GM04503 (cell line): ENCODE measurements at regions not wholly inside any gene's neighbourhood (a gene's known extent, or its start where the extent isn't known, plus 50 kb on each side); places are given as distances from the start of the nearest gene placed in this dataset.
"Not testable (repeated sequence)": the region's sequence is repeated elsewhere in the genome, so short reads cannot be mapped to it uniquely, and the experiment has no call there.

ENCODE experiments used
- DNase-seq: peaks from one replicate; pipeline ENCODE4 v3.0.0-alpha.2; 2012; ENCODE audit warnings: low read depth

DNA sequence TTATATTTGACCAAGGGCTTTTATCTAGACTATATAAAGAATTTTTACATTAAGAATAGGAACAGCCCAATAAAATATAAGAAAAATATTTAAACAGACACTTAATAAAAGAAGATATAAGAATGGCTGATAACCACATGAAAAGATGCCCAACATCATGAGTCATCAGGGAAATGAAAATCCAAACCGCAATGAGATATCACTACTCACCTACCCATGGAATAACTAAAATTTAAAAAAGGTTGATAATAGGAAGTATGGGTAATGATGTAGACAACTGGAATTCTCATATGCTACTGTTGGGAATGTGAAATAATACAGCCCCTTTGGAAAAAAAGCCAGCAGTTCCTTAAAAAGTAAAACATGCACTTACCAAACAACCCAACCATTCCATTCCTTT lies 206.9 kb upstream of the PCSK5 start:
- no peak for DNase-seq

DNA sequence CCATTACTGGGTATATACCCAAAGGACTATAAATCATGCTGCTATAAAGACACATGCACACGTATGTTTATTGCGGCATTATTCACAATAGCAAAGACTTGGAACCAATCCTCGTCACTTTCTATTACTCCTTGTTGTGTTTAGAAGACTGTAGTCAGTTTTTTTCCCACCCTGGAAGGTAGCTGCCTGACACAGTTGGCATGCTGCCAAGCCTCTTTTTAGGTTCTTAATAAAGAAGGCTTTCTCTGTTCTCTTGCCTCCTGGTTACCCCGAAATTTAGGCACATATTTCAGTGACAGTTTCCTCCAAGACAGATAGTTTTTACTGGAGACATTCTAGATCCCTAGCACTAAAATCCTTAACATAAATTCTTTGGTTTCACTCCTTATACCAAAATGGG lies 205.4 kb upstream of the PCSK5 start:
- DNase-seq = no peak

DNA sequence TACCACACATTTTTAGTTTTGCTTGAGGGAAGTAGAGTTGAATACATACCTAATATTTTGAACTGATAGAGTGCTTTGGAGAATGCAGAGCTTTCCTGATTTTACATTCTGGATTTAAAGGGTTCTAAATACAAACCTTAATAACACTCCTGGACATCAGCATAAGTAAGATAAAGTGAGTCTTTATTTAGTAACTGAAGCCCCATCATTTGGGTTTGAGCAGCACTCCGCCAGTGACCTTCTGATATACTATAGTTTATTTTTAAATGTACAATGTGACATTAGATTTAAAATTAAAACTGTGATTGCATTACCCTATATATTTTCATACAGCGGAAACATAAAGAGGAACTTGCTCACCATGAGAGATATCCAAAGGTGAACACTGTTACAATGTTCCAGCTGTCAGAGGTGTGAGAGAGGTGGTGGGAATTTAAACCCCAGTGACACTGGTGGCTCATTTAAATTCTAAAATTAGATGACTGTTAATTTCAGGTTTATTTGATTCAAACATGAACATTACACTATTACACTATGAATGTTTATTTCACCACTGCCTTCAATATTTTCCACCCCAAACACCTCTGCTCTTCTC lies 203.0 kb upstream of the PCSK5 start:
- no peak for DNase-seq

DNA sequence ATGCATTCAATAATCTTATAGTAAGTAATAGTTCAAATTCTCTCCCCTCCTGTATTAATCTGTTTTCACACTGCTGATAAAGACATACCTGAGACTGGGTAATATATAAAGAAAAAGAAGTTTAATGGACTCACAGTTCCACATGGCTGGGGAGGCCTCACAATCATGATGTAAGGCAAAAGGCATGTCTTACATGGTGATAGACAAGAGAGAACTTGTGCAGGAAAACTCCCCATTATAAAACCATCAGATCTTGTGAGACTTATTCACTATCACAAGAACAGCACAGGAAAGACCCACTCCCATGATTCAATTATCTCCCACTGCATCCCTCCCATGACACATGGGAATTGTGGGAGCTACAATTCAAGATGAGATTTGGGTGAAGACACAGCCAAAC lies 199.9 kb upstream of the PCSK5 start:
- DNase-seq = not testable (repeated sequence)

DNA sequence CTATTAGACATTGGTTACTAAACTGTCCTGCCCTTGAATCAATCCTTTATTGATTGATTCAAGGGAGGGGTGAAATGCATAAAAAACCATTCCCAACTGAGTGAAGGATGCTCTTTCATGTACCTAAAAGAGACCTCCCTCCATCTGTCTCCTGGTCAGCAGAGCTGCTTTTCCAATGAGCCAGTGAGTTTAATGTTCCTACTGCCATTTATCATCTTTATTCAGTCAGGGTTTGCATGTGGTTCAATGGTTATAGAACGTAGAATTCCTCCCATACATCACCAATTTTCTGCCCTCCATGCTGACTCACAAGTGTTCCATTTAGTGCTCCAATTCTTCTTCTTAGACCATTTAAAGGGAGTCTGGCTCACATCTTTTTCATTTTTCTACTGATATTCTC lies 199.1 kb upstream of the PCSK5 start:
- no peak for DNase-seq

DNA sequence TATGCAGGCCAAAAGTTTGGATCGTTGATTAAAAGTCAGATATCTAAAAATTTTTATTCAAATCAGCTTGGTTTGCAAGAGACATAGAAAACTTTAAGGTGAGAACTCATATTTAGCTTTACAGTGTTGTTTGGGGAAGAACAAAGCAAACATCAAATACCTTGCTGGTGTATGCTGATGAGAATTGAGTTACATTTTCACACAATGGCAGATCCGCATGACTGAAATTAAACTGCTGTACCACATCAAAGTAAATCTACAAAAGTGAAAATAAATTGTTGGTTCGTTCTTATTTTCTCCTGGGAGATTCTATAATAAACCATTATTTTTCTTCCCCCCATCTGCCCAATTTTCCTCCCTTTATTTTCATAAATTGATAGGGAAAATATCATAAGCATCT lies 198.2 kb upstream of the PCSK5 start:
- DNase-seq = no peak

DNA sequence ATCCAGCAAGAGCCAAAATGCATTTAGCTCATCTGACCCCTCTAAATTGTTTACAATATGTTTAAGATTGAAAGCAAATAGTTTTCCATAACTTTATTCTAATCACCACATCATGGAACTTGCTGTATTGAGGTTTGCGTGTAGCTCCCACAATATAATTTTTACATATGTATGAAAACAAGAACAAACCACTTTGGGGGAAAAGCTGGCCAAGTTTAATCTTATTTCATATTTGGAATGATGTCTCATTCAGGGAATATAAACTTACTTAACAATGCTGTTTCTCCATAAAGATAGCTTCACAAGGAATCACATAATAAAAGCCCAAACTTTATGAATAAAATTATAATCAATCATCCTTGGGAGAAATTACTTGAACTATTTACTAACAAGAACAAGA lies 194.6 kb upstream of the PCSK5 start:
- DNase-seq = no peak

DNA sequence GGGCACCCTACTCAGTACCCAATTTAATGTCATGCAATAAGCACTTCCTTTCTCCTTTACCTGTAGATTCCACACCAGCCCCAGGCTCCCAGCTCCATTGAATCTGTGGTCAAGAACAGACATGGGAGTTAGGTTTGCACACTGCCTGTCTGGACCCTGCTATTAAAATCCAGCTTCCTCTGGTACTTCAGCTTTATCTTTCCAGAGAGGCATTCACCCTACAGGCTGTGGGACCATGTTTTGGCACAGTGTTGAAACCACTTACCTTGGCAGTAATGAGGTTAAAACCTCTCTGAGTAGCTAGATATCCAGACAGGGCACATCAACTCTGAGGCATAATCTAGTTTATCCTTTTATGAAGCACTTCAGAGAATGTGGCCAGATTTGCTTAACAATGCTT lies 191.5 kb upstream of the PCSK5 start:
- no peak for DNase-seq

DNA sequence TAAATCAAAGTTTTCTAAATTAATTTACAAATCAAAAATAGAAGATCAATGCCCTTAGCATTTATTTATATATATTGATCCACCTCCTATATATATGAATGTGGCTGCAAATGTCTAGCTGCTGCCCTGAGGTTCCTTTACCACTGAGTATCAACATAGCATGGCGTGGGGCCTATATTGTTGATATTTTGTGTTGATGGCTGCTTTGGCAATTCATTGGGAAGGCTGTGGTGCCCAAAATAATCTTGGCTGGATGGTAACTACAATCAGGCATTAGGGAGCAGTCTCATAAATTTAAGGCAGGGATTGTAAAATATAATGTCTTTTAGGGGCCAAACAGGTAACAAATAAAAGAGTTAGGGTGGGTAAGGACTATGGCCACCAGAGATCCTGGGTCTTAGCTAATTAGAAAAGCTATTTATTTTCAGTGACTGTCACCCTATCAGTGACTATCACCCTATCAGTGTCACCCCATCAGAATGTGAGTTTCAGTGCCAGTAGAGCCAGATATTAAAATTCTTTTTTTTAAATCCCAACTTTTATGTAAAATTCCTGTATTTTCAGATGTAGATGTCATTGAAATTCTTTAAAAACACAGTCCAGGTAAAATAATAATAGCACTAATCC lies 190.7 kb upstream of the PCSK5 start:
- no peak for DNase-seq

DNA sequence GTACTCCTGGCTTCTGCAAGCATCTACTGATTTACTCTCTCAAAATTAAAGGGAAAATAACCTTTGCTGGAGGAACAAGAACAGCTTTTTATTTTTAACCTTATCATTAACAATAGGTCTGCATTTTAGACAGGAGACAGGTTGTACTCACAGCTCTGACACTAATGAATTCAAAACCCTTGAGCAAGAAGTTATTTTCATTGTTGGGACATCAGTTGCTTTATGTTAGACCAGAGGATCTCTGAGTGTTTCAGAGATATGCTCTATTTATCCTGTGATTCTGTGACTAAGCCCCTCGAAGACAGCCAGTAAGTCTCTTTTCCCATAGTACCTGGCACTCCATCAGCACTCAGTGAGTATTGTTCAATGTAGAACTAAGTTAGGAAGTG lies 190.2 kb upstream of the PCSK5 start:
- no peak for DNase-seq

DNA sequence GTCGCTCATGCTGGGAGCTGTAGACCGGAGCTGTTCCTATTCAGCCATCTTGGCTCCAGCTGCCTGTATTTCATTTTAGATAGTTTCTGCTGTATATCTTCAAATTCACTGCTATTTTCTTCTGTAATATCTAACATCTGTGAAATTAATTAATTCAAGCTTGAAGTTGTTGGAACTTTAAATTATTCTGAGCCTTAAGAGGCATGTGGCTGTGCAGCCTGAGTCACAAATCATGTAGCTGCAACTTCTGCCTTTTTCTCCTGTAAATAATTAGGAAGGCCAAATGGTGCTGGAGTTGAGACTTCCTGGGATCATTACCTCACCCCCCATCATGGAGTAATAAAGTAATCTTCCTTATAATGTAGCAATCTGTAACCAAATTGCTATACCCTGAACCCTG lies 183.3 kb upstream of the PCSK5 start:
- DNase-seq = no peak

DNA sequence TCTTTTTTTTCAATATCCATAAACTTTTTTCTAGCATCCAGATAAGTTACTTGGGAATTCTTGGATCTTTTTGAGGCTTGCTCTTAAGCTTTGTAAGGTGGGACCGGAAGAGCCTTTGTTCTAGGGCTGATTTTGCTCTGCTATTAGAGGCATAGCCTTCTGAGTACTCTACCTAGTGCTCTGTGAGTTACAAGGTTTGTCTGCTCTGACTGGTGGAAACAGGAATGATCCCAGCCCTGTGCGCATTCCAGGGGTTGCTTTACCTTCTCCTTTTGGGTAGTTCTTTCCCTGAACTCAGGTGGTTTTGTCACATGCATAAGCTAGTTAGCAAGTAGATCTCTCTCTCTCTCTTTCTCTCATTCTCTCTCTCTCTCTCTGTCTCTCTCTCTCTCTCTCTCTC lies 180.8 kb upstream of the PCSK5 start:
- DNase-seq = no peak

DNA sequence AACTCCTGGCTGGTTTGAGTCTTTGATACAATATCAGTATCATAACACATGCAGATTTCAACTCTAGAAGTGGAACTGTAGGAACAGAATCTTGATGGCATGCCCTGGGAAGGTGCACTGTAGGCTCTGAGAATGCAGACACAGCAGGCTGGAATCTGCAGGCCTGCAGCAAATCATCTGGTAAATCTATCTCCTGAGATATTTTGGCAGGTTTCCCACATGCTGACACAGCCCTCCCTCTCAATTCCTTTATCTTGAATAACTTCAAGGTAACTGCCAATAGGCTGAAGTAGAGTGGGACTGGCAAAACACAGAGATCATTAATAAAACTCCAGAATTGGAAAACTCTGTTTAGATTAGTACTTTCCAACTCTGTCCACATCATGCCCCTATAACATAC lies 177.8 kb upstream of the PCSK5 start:
- no peak for DNase-seq

DNA sequence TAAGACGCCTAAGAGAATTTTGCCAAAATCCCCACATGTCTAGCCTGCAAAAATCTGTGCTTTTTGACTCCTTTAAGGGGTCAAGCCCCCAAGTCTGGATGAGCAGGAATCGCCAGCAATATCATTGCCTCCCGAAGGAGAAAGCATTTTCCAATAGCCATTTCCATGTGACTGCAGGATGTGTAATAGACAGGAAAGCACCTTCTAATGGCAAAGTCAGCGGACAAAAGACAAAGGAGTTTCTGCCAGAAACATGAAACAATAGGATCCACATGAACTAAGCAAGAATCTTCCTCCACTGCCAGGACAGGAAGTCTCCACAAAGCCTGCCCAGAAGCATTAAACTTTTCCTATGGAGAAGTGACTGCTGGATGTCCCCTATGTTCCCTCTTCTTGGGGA lies 177.1 kb upstream of the PCSK5 start:
- no peak for DNase-seq

DNA sequence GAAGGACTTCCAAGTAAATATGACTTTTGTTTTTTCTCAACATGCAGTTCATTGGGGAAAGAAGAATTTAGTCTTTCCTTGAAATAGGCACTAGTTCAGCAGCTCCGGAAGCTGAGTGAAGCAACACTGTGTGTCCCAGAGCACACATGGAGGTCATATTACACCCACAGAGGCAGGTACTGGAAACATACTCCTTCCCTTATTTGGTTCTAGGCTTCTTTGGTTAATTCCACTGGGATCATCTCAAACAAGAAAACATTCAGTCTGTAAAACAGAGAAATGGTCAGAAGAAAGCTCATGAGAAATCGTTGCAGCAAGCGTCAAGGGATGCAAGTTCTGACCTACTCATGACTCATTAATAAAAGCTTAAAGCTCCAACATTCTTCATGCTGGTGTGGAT lies 175.1 kb upstream of the PCSK5 start:
- DNase-seq = no peak

DNA sequence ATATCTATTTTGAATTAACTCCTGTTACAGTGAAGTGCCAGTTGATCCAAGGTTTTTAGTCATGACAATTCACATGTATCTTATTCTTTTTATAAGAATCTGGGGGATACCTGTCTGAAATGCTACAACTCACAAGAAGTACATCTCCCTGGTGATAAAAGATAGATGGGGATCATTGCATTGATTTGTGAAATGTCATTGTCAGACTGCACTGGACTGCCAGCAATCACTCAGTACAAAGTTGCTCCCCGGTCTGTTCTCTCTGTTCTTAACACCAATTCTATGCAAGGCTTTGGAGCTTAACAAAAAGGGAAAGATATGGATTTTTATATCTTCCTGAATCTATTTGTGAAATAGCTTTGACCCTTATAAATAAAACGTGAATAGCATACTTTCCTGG lies 171.8 kb upstream of the PCSK5 start:
- no peak for DNase-seq

DNA sequence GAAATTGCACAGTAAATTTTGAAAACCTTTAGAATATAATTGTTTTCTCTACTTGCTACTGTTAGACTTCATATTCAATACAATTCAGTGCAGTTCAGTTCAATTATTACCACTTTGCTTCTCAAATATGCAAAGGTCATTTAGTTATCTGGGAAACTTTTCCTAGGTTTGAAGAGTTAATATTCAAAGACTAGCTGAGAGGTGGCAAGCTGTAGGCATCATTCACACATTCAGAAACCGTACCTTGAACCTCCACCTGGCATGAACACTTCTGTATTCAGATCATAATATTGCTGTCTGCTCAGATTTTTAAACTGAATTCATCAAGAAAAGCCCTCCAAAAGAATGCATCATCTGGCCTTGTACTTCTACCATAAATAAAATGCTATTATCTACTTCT lies 162.1 kb upstream of the PCSK5 start:
- DNase-seq = no peak

DNA sequence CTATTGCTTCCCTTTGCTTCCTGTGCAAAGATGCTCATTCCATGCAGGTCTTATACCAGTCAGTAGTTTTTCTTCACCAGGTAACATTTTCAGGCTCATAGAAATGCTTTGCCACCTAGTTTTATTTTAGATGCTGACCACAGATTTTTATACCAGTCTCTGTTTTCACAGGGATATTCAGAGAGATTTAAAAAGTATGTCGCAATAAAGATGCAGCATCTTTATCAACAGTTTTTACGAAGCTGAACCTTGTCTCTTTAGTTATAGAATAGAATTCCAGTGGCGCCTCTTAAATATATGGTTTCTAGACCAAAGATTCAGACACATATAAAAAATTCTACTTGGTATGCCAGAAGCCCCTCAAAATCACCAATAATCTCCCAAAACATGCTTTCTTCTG lies 155.7 kb upstream of the PCSK5 start:
- no peak for DNase-seq

DNA sequence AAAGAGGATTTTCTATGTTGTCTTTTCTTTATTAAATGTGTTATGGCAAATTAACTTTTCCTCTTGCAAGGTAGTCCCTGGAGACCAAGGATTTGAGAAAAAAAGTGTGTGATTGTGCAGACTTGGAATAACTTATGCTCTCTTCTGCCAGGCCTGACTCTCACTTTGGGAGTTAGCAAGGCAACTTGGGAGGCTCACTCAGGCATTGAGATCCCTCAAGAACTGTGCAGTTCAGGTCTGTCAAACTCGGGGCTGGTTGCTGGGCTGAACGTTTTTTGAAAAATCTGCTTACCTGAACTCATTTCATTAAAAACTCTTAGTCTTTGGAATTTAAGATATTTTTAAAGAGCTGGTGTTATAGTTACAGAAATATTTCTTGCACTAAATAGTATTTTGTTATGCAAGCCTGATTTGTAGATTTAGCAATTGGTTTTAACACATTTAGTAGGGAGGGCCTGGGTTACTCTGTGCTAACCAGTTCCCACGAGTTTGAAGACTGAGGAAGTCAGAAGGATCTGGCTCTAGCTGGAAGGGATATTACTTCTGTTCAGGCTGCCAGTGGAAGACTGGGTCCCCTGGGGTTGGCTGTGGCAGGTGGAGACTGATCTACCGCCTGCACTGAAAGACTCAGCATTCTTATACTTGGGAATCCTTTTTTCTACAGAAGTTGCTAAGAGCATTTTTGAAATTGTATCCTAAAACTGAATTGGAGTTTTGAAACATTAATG lies 150.4 kb upstream of the PCSK5 start:
- DNase-seq = no peak

DNA sequence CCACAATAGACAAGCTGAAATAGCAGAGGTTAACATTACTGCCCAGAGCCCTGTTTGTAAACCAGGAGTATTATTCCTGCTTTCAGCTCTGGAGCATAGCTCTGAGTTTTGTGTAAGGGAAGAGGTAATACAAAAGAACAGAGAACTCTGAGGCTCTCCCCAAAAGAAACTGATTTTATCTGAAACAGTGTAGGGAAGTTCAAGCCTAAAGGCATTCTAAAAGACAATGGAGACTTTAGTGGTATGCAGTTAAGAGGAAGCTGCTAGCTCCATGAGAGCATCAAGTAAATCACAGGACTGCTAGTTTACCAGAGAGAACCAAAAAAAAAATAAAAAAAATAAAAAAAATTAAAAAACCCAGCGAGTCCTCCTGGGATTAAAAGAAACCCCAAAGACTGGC lies 146.6 kb upstream of the PCSK5 start:
- DNase-seq = no peak

DNA sequence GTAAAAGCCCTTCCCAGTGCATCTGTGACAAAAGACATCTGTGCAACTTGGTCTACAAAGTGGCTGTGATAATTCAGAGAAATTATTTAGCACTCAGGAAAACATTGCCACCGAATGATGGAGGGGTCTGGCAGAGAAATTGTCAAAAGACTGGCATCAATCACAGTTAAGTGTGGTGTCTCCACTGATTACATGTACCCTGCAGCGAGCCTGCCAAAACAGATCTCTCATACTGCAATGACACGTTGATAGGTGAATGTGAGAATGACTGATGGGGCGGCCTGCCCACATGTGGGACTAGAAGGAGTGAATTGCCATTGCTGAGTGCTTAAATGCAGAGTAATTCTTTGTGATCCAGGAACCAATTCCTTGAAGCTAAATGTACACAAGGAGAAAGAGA lies 136.4 kb upstream of the PCSK5 start:
- no peak for DNase-seq

DNA sequence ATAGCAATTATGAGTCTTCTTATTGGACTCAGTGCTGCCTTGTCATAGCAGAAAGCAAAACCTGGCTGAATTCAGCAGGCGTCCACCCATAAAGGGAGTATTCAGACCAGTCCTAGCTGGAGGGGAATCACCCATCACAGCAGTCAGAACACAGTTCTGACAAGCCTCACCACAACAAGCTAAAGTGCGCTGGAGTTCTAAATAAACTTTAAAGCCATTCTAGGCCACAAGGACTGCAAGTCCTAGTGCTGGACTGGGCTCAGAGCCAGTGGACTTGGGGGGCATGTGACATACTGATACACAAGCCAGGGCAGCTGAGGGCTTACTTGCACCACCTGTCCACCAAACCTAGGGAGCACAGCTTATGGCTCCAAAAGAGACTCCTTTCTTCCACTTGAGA lies 115.3 kb upstream of the PCSK5 start:
- DNase-seq = no peak

DNA sequence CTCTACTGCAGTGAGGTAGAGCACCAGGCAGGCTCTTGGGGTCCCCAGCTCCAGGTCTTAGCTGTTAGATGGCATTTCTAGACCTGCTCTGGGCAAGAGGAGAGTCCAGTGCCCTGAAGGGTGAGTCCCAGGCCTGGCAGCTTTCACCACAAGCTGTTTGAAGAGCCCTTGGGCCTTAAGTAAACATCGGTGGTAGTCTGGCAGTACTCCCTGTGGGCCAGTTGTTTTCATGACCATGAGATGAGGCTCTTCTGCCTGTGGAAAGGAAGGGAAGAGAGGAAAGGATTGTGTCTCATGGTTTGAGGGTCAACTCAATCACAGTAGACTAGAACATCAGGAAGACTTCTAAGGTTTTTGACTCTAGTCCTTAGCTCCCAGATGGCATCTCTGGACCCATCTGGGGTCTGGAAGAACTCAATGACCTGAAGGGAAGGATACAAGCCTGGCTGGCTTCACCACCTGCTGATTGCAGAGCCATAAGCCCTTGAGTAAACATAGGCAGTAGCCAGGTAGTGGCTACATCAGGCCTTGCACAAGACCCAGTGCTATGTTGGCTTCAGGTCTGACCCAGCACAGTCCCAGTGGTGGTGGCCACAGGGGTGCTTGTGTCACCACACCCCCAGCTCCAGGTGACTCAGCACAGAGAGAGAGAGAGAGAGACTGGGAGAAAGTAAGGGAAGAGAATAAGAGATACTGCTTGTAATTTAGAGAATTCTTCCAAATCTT lies 114.3 kb upstream of the PCSK5 start:
- DNase-seq = no peak
